ENCODE measurements at regions not wholly inside any gene's neighbourhood (a gene's known extent, or its start where the extent isn't known, plus 50 kb on each side); places are given as distances from the start of the nearest gene placed in this dataset.
"Not testable (repeated sequence)": the region's sequence is repeated elsewhere in the genome, so short reads cannot be mapped to it uniquely, and the experiment has no call there.

GRCh38 chr17:51347851-51348584, 87.7 kb downstream of the UTP18 start:
- DNase-seq, result no peak

GRCh38 chr17:51351080-51351479, 90.7 kb downstream of the UTP18 start:
- DNase-seq, result no peak

- no peak for DNase-seq
Measured at GRCh38 chr17:51351890-51352289, 91.5 kb downstream of the UTP18 start.

GRCh38 chr17:51352798-51353197, 92.5 kb downstream of the UTP18 start:
- DNase-seq, result no peak

- no peak for DNase-seq
Measured at GRCh38 chr17:51353296-51353695, 93.0 kb downstream of the UTP18 start.

- DNase-seq, result no peak
Measured at GRCh38 chr17:51354936-51355335, 94.6 kb downstream of the UTP18 start.

GRCh38 chr17:51355441-51356410, 95.4 kb downstream of the UTP18 start:
- no peak for DNase-seq

GRCh38 chr17:51359055-51359454, 98.7 kb downstream of the UTP18 start:
- no peak for DNase-seq

- no peak for DNase-seq
Measured at GRCh38 chr17:51362811-51363585, 102.7 kb downstream of the UTP18 start.

- peak; percentile 40 to 56 for DNase-seq
Measured at GRCh38 chr17:51365090-51365489, 104.7 kb downstream of the UTP18 start.

GRCh38 chr17:51366866-51367265, 106.5 kb downstream of the UTP18 start:
- no peak for DNase-seq

- not testable (repeated sequence) for DNase-seq
Measured at GRCh38 chr17:51367836-51368235, 107.5 kb downstream of the UTP18 start.

- peak; percentile 73 for DNase-seq
Measured at GRCh38 chr17:51371732-51372151, 111.4 kb downstream of the UTP18 start.

GRCh38 chr17:51372345-51373004, 112.1 kb downstream of the UTP18 start:
- peak; percentile 86 to 88 for DNase-seq

GRCh38 chr17:51373489-51374152, 113.3 kb downstream of the UTP18 start:
- no peak for DNase-seq

GRCh38 chr17:51374209-51374608, 113.9 kb downstream of the UTP18 start:
- peak; percentile 46 to 58 for DNase-seq

- DNase-seq, result peak; percentile 3 to 41
Measured at GRCh38 chr17:51375771-51376170, 115.4 kb downstream of the UTP18 start.

GRCh38 chr17:51376739-51377138, 116.4 kb downstream of the UTP18 start:
- DNase-seq, result no peak

- DNase-seq, result no peak
Measured at GRCh38 chr17:51381262-51381661, 120.9 kb downstream of the UTP18 start.

- no peak for DNase-seq
Measured at GRCh38 chr17:51385208-51385607, 124.9 kb downstream of the UTP18 start.

GRCh38 chr17:51387582-51387981, 127.2 kb downstream of the UTP18 start:
- DNase-seq, result no peak

- no peak for DNase-seq
Measured at GRCh38 chr17:51387986-51388385, 127.6 kb downstream of the UTP18 start.
